ENCODE measurements at regions not wholly inside any gene's neighbourhood (a gene's known extent, or its start where the extent isn't known, plus 50 kb on each side); places are given as distances from the start of the nearest gene placed in this dataset.
"Not testable (repeated sequence)": the region's sequence is repeated elsewhere in the genome, so short reads cannot be mapped to it uniquely, and the experiment has no call there.

DNA sequence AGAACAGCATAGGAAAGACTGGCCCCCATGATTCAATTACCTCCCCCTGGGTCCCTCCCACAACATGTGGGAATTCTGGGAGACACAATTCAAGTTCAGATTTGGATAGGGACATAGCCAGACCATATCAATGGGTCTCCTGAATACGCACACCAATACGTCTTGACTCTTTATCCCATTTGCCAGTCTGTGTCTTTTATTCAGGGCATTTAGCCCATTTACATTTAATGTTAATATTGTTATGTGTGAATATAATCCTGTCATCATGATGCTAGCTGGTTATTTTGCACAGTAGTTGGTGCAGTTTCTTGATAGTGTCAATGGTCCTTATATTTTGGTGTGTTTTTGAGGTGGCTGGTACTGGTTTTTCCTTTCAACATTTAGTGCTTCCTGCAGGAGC is 256.1 kb downstream of the ZNF608 start:
- not testable (repeated sequence) for H3K27me3 ChIP-seq (ENCODE audit: control insufficient read depth, insufficient read depth, low read length); H3K36me3 ChIP-seq (ENCODE audit: control insufficient read depth, insufficient read depth, low read length); H3K4me1 ChIP-seq (ENCODE audit: control insufficient read depth, insufficient read depth, low read length); H3K27ac ChIP-seq (ENCODE audit: low read depth, low read length); H3K9ac ChIP-seq (ENCODE audit: low read length); H3K4me3 ChIP-seq (ENCODE audit: low read length)

- Histone ChIP-seq H3K27me3 (ENCODE audit: control insufficient read depth, insufficient read depth, low read length) (no peaks in the 10 kb centered on the region), H3K27ac (ENCODE audit: low read depth, low read length) (no peak overlapping the region), H3K4me3 (ENCODE audit: low read length) (no peak overlapping the region), H3K9ac (ENCODE audit: low read length) (no peak overlapping the region), H3K4me1 (ENCODE audit: control insufficient read depth, insufficient read depth, low read length) (peaks cover 5% of the 10 kb centered on the region), H3K36me3 (ENCODE audit: control insufficient read depth, insufficient read depth, low read length) (no peaks in the 10 kb centered on the region)
Measured at GRCh38 chr5:124481419-124481818, 265.0 kb downstream of the ZNF608 start.

DNA sequence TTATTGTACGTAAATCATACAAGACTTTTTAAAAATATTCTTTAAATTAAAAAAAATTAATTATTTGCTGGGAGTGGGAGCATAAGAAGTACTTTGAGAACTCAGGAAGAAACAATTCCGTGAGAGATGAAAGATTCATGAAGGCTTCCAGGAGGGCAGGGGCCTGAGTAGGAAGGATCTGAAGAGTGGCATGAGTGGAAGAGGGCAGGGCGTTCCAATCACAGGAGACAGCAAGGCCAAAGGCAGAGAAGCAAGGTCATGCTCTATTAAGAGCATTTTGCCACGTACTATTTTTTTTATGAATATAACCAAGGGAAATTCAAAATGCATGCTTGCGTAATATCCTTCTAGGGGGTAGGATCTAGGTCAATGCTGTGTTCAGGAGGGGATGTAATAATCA is 265.5 kb downstream of the ZNF608 start:
- no peak overlapping the region for H3K27ac ChIP-seq (ENCODE audit: low read depth, low read length)
- H3K36me3 ChIP-seq (ENCODE audit: control insufficient read depth, insufficient read depth, low read length): no peaks in the 10 kb centered on the region
- no peak overlapping the region for H3K4me3 ChIP-seq (ENCODE audit: low read length)
- H3K9ac ChIP-seq (ENCODE audit: low read length): no peak overlapping the region
- peaks cover 5% of the 10 kb centered on the region for H3K4me1 ChIP-seq (ENCODE audit: control insufficient read depth, insufficient read depth, low read length)
- no peaks in the 10 kb centered on the region for H3K27me3 ChIP-seq (ENCODE audit: control insufficient read depth, insufficient read depth, low read length)

GRCh38 chr5:124480022-124480421 is 266.4 kb downstream of the ZNF608 start:
- H3K9ac ChIP-seq (ENCODE audit: low read length): no peak overlapping the region

GRCh38 chr5:124478264-124478663 is 268.2 kb downstream of the ZNF608 start:
- Histone ChIP-seq H3K4me1 (ENCODE audit: control insufficient read depth, insufficient read depth, low read length) (peaks cover 5% of the 10 kb centered on the region), H3K36me3 (ENCODE audit: control insufficient read depth, insufficient read depth, low read length) (no peaks in the 10 kb centered on the region), H3K27ac (ENCODE audit: low read depth, low read length) (no peak overlapping the region), H3K4me3 (ENCODE audit: low read length) (no peak overlapping the region), H3K27me3 (ENCODE audit: control insufficient read depth, insufficient read depth, low read length) (no peaks in the 10 kb centered on the region), H3K9ac (ENCODE audit: low read length) (no peak overlapping the region)

More at GRCh38 chr5:124480022-124480421, 266.4 kb downstream of the ZNF608 start:
- Histone ChIP-seq H3K27me3 (ENCODE audit: control insufficient read depth, insufficient read depth, low read length) (no peaks in the 10 kb centered on the region), H3K36me3 (ENCODE audit: control insufficient read depth, insufficient read depth, low read length) (no peaks in the 10 kb centered on the region), H3K27ac (ENCODE audit: low read depth, low read length) (no peak overlapping the region), H3K4me3 (ENCODE audit: low read length) (no peak overlapping the region), H3K4me1 (ENCODE audit: control insufficient read depth, insufficient read depth, low read length) (peaks cover 5% of the 10 kb centered on the region)

- H3K27me3 ChIP-seq (ENCODE audit: control insufficient read depth, insufficient read depth, low read length): no peaks in the 10 kb centered on the region
- no peak overlapping the region for H3K27ac ChIP-seq (ENCODE audit: low read depth, low read length)
- peaks cover 5% of the 10 kb centered on the region for H3K4me1 ChIP-seq (ENCODE audit: control insufficient read depth, insufficient read depth, low read length)
- no peak overlapping the region for H3K9ac ChIP-seq (ENCODE audit: low read length)
- no peaks in the 10 kb centered on the region for H3K36me3 ChIP-seq (ENCODE audit: control insufficient read depth, insufficient read depth, low read length)
- H3K4me3 ChIP-seq (ENCODE audit: low read length): no peak overlapping the region
Measured at GRCh38 chr5:124477577-124477976, 268.9 kb downstream of the ZNF608 start.

GRCh38 chr5:124477062-124477461 is 269.4 kb downstream of the ZNF608 start:
- Histone ChIP-seq H3K36me3 (ENCODE audit: control insufficient read depth, insufficient read depth, low read length) (no peaks in the 10 kb centered on the region), H3K9ac (ENCODE audit: low read length) (no peak overlapping the region), H3K4me3 (ENCODE audit: low read length) (no peak overlapping the region), H3K27me3 (ENCODE audit: control insufficient read depth, insufficient read depth, low read length) (no peaks in the 10 kb centered on the region), H3K4me1 (ENCODE audit: control insufficient read depth, insufficient read depth, low read length) (peaks cover 5% of the 10 kb centered on the region), H3K27ac (ENCODE audit: low read depth, low read length) (no peak overlapping the region)

DNA sequence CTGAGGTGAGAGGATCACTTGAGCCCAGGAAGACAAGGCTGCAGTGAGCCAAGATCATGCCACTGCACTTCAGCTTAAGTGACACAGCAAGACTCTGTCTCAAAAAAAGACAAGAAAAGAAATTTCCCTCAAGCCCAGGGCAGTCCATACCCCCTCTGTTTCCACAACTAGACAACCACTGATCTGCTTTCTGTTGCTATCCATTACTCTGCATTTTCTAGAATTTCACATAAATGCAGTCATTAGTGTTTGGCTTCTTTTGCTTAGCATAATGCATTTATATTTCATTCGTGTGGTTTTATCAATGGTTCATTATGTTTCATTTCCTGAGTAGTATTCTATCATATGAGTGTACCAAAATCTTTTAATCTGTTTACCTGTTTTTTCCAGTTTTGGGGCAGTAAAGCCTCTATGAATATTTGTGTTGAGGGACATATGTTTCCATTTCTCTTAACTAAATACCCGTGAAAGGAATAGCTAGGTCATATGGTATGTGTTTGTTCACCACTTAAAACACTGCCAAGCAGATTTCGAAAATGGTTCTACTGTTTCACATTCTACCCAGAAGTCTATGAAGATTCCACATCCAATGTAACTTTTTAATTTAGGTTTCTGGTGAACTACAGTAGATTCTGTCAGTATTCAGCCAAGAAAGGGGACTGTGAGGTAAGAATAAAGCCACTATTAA is 271.8 kb downstream of the ZNF608 start:
- no peaks in the 10 kb centered on the region for H3K27me3 ChIP-seq (ENCODE audit: control insufficient read depth, insufficient read depth, low read length)
- no peak overlapping the region for H3K9ac ChIP-seq (ENCODE audit: low read length)
- H3K36me3 ChIP-seq (ENCODE audit: control insufficient read depth, insufficient read depth, low read length): no peaks in the 10 kb centered on the region
- peaks cover 5% of the 10 kb centered on the region for H3K4me1 ChIP-seq (ENCODE audit: control insufficient read depth, insufficient read depth, low read length)
- no peak overlapping the region for H3K4me3 ChIP-seq (ENCODE audit: low read length)
- no peak overlapping the region for H3K27ac ChIP-seq (ENCODE audit: low read depth, low read length)

DNA sequence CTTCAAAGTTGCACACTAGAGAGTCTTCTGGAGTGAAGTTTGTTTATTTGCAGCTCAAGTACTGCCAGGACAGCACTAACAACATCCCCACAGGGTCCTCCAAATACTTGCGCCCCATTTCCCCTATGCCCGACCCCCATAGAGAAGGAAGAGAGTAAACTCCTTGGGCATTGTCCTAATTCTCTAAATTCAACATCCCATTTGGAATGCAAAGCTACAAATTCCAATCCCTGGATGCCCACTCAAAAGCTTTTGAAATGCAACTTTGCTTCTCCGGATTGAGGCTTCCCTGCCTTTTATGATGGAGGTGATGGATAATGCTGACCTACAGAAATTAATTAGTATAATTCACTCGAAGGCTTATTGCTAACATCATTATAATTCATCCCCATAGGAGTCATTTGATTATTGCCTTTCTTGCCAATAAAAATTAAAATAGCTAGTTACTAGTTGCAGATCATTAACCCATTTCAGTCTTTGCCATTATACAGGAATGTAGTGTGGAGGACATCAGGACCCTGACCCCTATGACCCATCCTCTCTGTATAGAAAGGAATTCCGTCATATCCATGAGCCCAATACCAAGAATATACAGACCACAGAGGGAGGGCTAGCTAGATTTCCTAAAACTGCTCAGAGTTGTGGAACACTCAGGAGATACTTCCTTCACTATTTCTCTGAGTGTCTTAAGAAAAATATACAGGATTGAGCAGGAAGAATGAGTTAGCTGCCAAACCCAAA is 277.6 kb downstream of the ZNF608 start:
- Histone ChIP-seq H3K27me3 (ENCODE audit: control insufficient read depth, insufficient read depth, low read length) (no peaks in the 10 kb centered on the region), H3K4me1 (ENCODE audit: control insufficient read depth, insufficient read depth, low read length) (no peaks in the 10 kb centered on the region), H3K4me3 (ENCODE audit: low read length) (no peak overlapping the region), H3K9ac (ENCODE audit: low read length) (no peak overlapping the region), H3K36me3 (ENCODE audit: control insufficient read depth, insufficient read depth, low read length) (no peaks in the 10 kb centered on the region), H3K27ac (ENCODE audit: low read depth, low read length) (no peak overlapping the region)

DNA sequence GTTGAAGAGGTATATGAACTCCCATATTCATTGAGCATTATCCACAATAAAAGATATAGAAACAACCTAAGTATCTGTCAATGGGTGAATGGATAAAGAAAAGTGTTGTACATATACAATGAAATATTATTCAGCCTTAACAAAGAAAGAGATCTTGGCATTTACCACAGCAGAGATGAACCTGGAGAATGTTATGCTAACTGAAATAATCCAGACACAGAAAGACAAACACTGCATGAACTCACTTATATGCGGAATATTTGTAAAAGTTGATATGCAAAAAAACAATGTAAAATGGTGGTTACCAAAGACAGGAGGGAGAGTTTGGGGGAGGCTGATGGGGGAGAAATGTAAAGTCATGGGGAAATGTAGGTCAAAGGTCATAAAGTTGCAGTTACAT is 278.7 kb downstream of the ZNF608 start:
- Histone ChIP-seq H3K36me3 (ENCODE audit: control insufficient read depth, insufficient read depth, low read length) (no peaks in the 10 kb centered on the region), H3K27me3 (ENCODE audit: control insufficient read depth, insufficient read depth, low read length) (no peaks in the 10 kb centered on the region), H3K4me1 (ENCODE audit: control insufficient read depth, insufficient read depth, low read length) (no peaks in the 10 kb centered on the region), H3K9ac (ENCODE audit: low read length) (no peak overlapping the region), H3K4me3 (ENCODE audit: low read length) (no peak overlapping the region), H3K27ac (ENCODE audit: low read depth, low read length) (no peak overlapping the region)

GRCh38 chr5:124466011-124466410 is 280.4 kb downstream of the ZNF608 start:
- Histone ChIP-seq H3K36me3 (ENCODE audit: control insufficient read depth, insufficient read depth, low read length) (no peaks in the 10 kb centered on the region), H3K4me3 (ENCODE audit: low read length) (no peak overlapping the region), H3K27me3 (ENCODE audit: control insufficient read depth, insufficient read depth, low read length) (no peaks in the 10 kb centered on the region), H3K4me1 (ENCODE audit: control insufficient read depth, insufficient read depth, low read length) (no peaks in the 10 kb centered on the region), H3K9ac (ENCODE audit: low read length) (no peak overlapping the region), H3K27ac (ENCODE audit: low read depth, low read length) (no peak overlapping the region)

GRCh38 chr5:124463851-124464250 is 282.6 kb downstream of the ZNF608 start:
- Histone ChIP-seq H3K36me3 (ENCODE audit: control insufficient read depth, insufficient read depth, low read length) (no peaks in the 10 kb centered on the region), H3K27ac (ENCODE audit: low read depth, low read length) (no peak overlapping the region), H3K27me3 (ENCODE audit: control insufficient read depth, insufficient read depth, low read length) (no peaks in the 10 kb centered on the region), H3K4me3 (ENCODE audit: low read length) (no peak overlapping the region), H3K9ac (ENCODE audit: low read length) (no peak overlapping the region), H3K4me1 (ENCODE audit: control insufficient read depth, insufficient read depth, low read length) (no peaks in the 10 kb centered on the region)

DNA sequence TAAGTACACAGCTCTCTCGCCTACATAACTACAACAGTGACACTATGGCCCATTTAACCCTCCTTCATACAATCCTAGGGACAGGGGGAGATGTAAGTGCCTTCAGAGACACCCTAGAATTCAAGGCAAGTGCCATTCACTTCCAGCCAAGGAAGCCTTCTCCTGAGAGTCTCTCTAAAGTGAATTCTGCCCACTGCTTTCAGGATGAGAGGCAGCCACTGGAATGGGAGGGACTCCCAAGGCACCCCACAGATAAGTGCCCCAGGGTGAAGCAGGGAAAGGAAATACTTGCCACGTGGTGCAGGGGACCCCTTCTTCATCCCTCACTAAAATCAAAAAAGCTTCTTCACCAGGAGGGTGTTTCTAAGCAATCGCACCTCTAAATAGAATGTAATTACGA is 283.7 kb downstream of the ZNF608 start:
- Histone ChIP-seq H3K9ac (ENCODE audit: low read length) (no peak overlapping the region), H3K27me3 (ENCODE audit: control insufficient read depth, insufficient read depth, low read length) (no peaks in the 10 kb centered on the region), H3K4me3 (ENCODE audit: low read length) (no peak overlapping the region), H3K27ac (ENCODE audit: low read depth, low read length) (no peak overlapping the region), H3K4me1 (ENCODE audit: control insufficient read depth, insufficient read depth, low read length) (no peaks in the 10 kb centered on the region), H3K36me3 (ENCODE audit: control insufficient read depth, insufficient read depth, low read length) (no peaks in the 10 kb centered on the region)

Measured in rectal smooth muscle tissue (tissue), 1 donor.